ENCODE measurements at regions not wholly inside any gene's neighbourhood (a gene's known extent, or its start where the extent isn't known, plus 50 kb on each side); places are given as distances from the start of the nearest gene placed in this dataset.

DNA sequence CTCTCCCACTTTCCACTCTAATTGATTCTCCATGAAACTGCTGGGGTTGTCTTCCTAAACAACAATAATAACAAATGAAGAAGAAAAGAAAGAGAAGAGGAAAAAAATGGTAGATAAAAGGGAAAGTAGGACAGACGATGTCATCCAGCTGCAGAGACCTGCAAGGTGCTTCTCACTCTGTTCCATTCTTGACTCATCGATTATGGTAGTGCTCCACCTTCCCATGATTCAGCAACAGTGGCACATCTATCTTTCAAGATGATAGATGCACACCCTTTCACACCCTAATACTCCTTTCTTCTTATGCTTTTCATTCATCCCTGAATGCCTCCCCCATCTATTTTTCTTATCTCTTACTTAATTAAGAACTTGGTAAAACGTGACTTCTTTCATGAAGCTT, 610.2 kb downstream of the NR4A2 start:
- intact Hi-C loops (cut with DNase I; ENCODE audit: low total_unique reads): no loop called here
- no peak overlapping the region for H3K27ac ChIP-seq
- no peaks in the 10 kb centered on the region for H3K27me3 ChIP-seq
- no peaks in the 10 kb centered on the region for H3K4me1 ChIP-seq
- no peak for DNase-seq
- no peaks in the 10 kb centered on the region for H3K9me3 ChIP-seq
- no peak overlapping the region for H3K4me3 ChIP-seq
- TF ChIP-seq CTCF (IDR thresholded peaks at IDR 0.05): no peak
- H3K36me3 ChIP-seq (ENCODE audit: low read depth, missing control alignments): no peaks in the 10 kb centered on the region
- 46 to 53% methylated on average over 3 of the region's 3 CpGs for WGBS, 2 donors

DNA sequence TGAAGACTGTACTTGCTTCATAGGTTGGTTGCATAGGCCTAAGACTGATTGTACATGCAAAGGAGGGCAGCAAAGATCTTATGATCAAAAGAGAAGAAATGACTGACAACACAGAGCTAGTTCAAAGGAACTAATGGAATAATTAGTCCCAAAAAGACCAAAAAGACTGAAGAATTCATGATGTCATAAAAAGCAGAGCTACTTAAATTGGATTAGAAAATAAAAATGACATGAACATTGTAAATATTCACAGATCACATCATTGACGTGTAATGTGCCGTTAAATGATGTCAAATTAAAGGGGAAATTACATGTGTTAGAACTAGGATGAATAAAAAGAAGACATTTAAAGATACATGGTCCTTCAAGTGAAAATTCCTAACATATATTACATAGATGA, 616.8 kb downstream of the NR4A2 start:
- H3K9me3 ChIP-seq: no peaks in the 10 kb centered on the region
- no peak overlapping the region for H3K27ac ChIP-seq
- 80 to 88% methylated on average over 2 of the region's 2 CpGs for WGBS, 2 donors
- H3K4me1 ChIP-seq: no peaks in the 10 kb centered on the region
- no peak for TF ChIP-seq POLR2A (IDR thresholded peaks at IDR 0.05)
- no peak for TF ChIP-seq CTCF (IDR thresholded peaks at IDR 0.05)
- H3K4me3 ChIP-seq: no peak overlapping the region
- H3K36me3 ChIP-seq (ENCODE audit: low read depth, missing control alignments): no peaks in the 10 kb centered on the region
- H3K27me3 ChIP-seq: no peaks in the 10 kb centered on the region
- intact Hi-C loops (cut with DNase I; ENCODE audit: low total_unique reads): no loop called here
- no peak for DNase-seq

- H3K4me1 ChIP-seq: no peaks in the 10 kb centered on the region
- no peak for DNase-seq
- H3K36me3 ChIP-seq (ENCODE audit: low read depth, missing control alignments): no peaks in the 10 kb centered on the region
- no peak for TF ChIP-seq CTCF (IDR thresholded peaks at IDR 0.05)
- TF ChIP-seq POLR2A (IDR thresholded peaks at IDR 0.05): no peak
- no peak overlapping the region for H3K4me3 ChIP-seq
- 48 to 54% methylated on average over 1 of the region's 1 CpG for WGBS, 2 donors
- H3K27me3 ChIP-seq: no peaks in the 10 kb centered on the region
- intact Hi-C loops (cut with DNase I; ENCODE audit: low total_unique reads): no loop called here
- H3K27ac ChIP-seq: no peak overlapping the region
- H3K9me3 ChIP-seq: no peaks in the 10 kb centered on the region
These were observed 617.5 kb downstream of the NR4A2 start for GRCh38 chr2:155714983-155715382.

GRCh38 chr2:155708071-155708470, 624.5 kb downstream of the NR4A2 start:
- intact Hi-C loops (cut with DNase I; ENCODE audit: low total_unique reads): no loop called here
- H3K36me3 ChIP-seq (ENCODE audit: low read depth, missing control alignments): no peaks in the 10 kb centered on the region
- H3K27ac ChIP-seq: no peak overlapping the region
- 71 to 91% methylated on average over 2 of the region's 2 CpGs for WGBS, 2 donors
- H3K9me3 ChIP-seq: no peaks in the 10 kb centered on the region
- no peaks in the 10 kb centered on the region for H3K4me1 ChIP-seq
- no peaks in the 10 kb centered on the region for H3K27me3 ChIP-seq
- DNase-seq: no peak
- TF ChIP-seq POLR2A (IDR thresholded peaks at IDR 0.05) (no peak), CTCF (IDR thresholded peaks at IDR 0.05) (no peak)
- no peak overlapping the region for H3K4me3 ChIP-seq

DNA sequence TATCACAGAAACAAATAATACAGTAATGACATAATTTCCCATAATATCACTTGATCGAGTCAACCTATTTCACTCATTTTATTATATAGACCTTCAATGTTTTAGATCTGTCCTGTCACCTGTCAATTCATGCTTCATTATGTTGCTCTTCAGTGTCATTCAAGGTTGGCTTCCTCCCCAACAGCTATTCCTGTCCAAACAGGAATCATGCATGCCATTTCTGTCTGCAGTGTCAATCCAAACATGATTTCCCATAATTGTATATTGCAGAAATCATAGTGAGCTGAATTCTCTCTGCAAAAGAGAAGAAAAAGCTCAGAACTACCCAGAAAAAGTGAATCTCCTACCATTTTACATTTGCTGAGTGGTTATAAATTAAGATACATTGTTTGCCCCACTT, 628.6 kb downstream of the NR4A2 start:
- WGBS, 2 donors: 88 to 90% methylated on average over 1 of the region's 1 CpG
- no peak overlapping the region for H3K27ac ChIP-seq
- no peaks in the 10 kb centered on the region for H3K27me3 ChIP-seq
- no peak overlapping the region for H3K4me3 ChIP-seq
- no peaks in the 10 kb centered on the region for H3K4me1 ChIP-seq
- no peaks in the 10 kb centered on the region for H3K36me3 ChIP-seq (ENCODE audit: low read depth, missing control alignments)
- intact Hi-C loops (cut with DNase I; ENCODE audit: low total_unique reads): no loop called here
- no peak for TF ChIP-seq CTCF (IDR thresholded peaks at IDR 0.05)
- TF ChIP-seq POLR2A (IDR thresholded peaks at IDR 0.05): no peak
- no peaks in the 10 kb centered on the region for H3K9me3 ChIP-seq
- DNase-seq: no peak

Measured in testis (tissue), 2 donors.